GM23338 (cell line): ENCODE measurements at regions not wholly inside any gene's neighbourhood (a gene's known extent, or its start where the extent isn't known, plus 50 kb on each side); places are given as distances from the start of the nearest gene placed in this dataset.
A peak's percentile ranks its signal among the peaks of the same experiment; 100 is the strongest.

Experiments used
- ATAC-seq: fragments of 200-7000 bp; cut with Tn5 transposase; 3 replicates; pipeline ENCODE4 v1.9.1; 2020
- DNase-seq: peaks from one replicate; pipeline ENCODE4 v3.0.0-alpha.2; 2015; ENCODE audit warnings: low spot score
- H2AFZ ChIP-seq: fragments of 200-600 bp; sonication (generic); 2 replicates; pipeline ENCODE4 v1.8.0; 2016; ENCODE audit warnings: antibody characterized with exemption, mild to moderate bottlenecking, moderate library complexity
- H3F3A ChIP-seq: fragments of 200-600 bp; sonication (generic); replicated peaks from 2 replicates; pipeline ENCODE4 v1.8.0; 2017; ENCODE audit warnings: antibody characterized with exemption, mixed run types, low read depth
- H3K27ac ChIP-seq: fragments of 200-600 bp; sonication (generic); 2 replicates; pipeline ENCODE4 v1.6.1; 2016; ENCODE audit warnings: low read depth
- H3K27me3 ChIP-seq: fragments of 200-600 bp; sonication (generic); 2 replicates; pipeline ENCODE4 v1.8.0; 2016; ENCODE audit warnings: mild to moderate bottlenecking, mixed run types, moderate library complexity; ENCODE audit not compliant: insufficient read depth
- H3K36me3 ChIP-seq: fragments of 200-600 bp; sonication (generic); 2 replicates; pipeline ENCODE4 v1.8.0; 2016; ENCODE audit warnings: mild to moderate bottlenecking; ENCODE audit not compliant: insufficient read depth
- H3K4me1 ChIP-seq: fragments of 200-600 bp; sonication (generic); 2 replicates; pipeline ENCODE4 v1.8.0; 2016; ENCODE audit warnings: mild to moderate bottlenecking, moderate library complexity; ENCODE audit not compliant: insufficient read depth
- H3K4me2 ChIP-seq: fragments of 200-600 bp; sonication (generic); 2 replicates; pipeline ENCODE4 v1.7.1; 2017; ENCODE audit warnings: mixed run types
- H3K4me3 ChIP-seq: fragments of 200-600 bp; sonication (generic); 2 replicates; pipeline ENCODE4 v1.6.1; 2016; ENCODE audit warnings: mixed run types
- H3K79me2 ChIP-seq: fragments of 200-600 bp; sonication (generic); replicated peaks from 2 replicates; pipeline ENCODE4 v1.8.0; 2017; ENCODE audit warnings: mild to moderate bottlenecking; ENCODE audit not compliant: insufficient read depth
- H3K9me2 ChIP-seq: fragments of 200-600 bp; sonication (generic); 2 replicates; pipeline ENCODE4 v1.8.0; 2017; ENCODE audit not compliant: insufficient read depth
- H4K20me1 ChIP-seq: fragments of 200-600 bp; sonication (generic); replicated peaks from 2 replicates; pipeline ENCODE4 v1.8.0; 2017; ENCODE audit warnings: mild to moderate bottlenecking; ENCODE audit not compliant: insufficient read depth
- H3K27ac Mint-ChIP-seq: 2 replicates; pipeline ENCODE4 v1.8.0; 2020; ENCODE audit warnings: inconsistent platforms, mild to moderate bottlenecking, moderate library complexity, mixed read lengths
- H3K27me3 Mint-ChIP-seq: 3 replicates; pipeline ENCODE4 v1.8.0; 2022; ENCODE audit warnings: low read depth, mild to moderate bottlenecking, moderate library complexity, mixed read lengths, inconsistent platforms; ENCODE audit not compliant: insufficient read depth, poor library complexity
- H3K36me3 Mint-ChIP-seq: 3 replicates; pipeline ENCODE4 v1.8.0; 2021; ENCODE audit warnings: low read depth, mild to moderate bottlenecking, inconsistent platforms, moderate library complexity, mixed read lengths
- H3K4me1 Mint-ChIP-seq: 3 replicates; pipeline ENCODE4 v1.8.0; 2020; ENCODE audit warnings: mild to moderate bottlenecking, inconsistent platforms, mixed read lengths
- H3K4me3 Mint-ChIP-seq: 3 replicates; pipeline ENCODE4 v1.8.0; 2021; ENCODE audit warnings: moderate library complexity, mild to moderate bottlenecking, inconsistent platforms, mixed read lengths
- H3K9me3 Mint-ChIP-seq: 3 replicates; pipeline ENCODE4 v1.8.0; 2020; ENCODE audit warnings: moderate library complexity, mild to moderate bottlenecking, inconsistent platforms, mixed read lengths
- CREB1 ChIP-seq: fragments of 250-450 bp; sonication (Bioruptor Pico); IDR thresholded peaks from 2 replicates; pipeline ENCODE4 v1.5.0; 2020; ENCODE audit warnings: low read depth, mild to moderate bottlenecking, moderate library complexity
- EZH2 ChIP-seq: fragments of 200-600 bp; sonication (generic); IDR thresholded peaks from one replicate; pipeline ENCODE4 v1.8.0; 2017; ENCODE audit warnings: antibody characterized with exemption, mild to moderate bottlenecking, low read depth; ENCODE audit not compliant: unreplicated experiment
- EZH2phosphoT487 ChIP-seq: fragments of 200-600 bp; sonication (generic); IDR thresholded peaks from one replicate; pipeline ENCODE4 v1.8.1; 2018; ENCODE audit warnings: antibody characterized with exemption; ENCODE audit not compliant: unreplicated experiment
- JUNB ChIP-seq: IDR thresholded peaks from one replicate; pipeline ENCODE4 v1.6.1; 2016; ENCODE audit warnings: antibody characterized with exemption; ENCODE audit not compliant: unreplicated experiment
- NANOG ChIP-seq: IDR thresholded peaks from 2 replicates; pipeline ENCODE4 v1.6.1; 2016; ENCODE audit warnings: antibody characterized with exemption, borderline replicate concordance
- POLR2AphosphoS5 ChIP-seq: IDR thresholded peaks from 2 replicates; pipeline ENCODE4 v1.6.1; 2016; ENCODE audit warnings: antibody characterized with exemption, low read depth
- STAT1 ChIP-seq: IDR thresholded peaks from one replicate; pipeline ENCODE4 v1.6.1; 2016; ENCODE audit warnings: antibody characterized with exemption; ENCODE audit not compliant: unreplicated experiment
- TF ChIP-seq, protein P1 (sequence below), 2 experiments: fragments of 200-600 bp in 1 of 2; sonication (generic) in 1 of 2; conservative IDR thresholded peaks; 2 replicates each; pipeline versions ENCODE4 v1.5.1 to v1.6.1; 2016 to 2017; ENCODE audit warnings: antibody characterized with exemption in 2 of 2, low read depth in 2 of 2, mild to moderate bottlenecking in 2 of 2, moderate library complexity in 1 of 2
- TF ChIP-seq, protein P2 (sequence below): IDR thresholded peaks from 2 replicates; pipeline ENCODE4 v1.6.1; 2016; ENCODE audit warnings: antibody characterized with exemption
- TF ChIP-seq, protein P3 (sequence below): fragments of 250-450 bp; sonication (Bioruptor Pico); IDR thresholded peaks from 2 replicates; pipeline ENCODE4 v1.5.0; 2020; ENCODE audit warnings: mild to moderate bottlenecking, moderate library complexity

DNA sequence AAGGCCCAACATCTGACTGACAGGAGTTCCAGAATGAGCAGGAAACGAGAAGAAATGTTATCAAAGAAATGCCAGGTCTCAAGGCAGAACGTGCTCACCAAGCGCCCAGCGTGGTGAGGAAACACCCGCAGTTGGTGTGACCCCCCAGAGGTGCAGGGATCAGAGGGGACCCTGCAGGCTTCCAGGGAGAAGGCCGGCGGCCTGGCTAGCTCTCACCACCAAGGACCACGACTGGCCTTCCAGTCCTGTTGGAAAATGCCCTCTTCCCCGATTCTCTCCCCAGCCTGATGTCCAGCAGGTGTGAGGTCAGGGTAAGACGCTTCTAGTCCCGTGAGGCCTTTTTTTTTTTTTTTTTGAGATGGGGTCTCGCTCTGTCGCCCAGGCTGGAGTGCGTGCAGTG is 189.1 kb downstream of the IGLL1 start:
- Histone ChIP-seq H3K27ac (no peak overlapping the region), H3F3A (no peaks in the 10 kb centered on the region), H3K27me3 (no peaks in the 10 kb centered on the region), H4K20me1 (no peaks in the 10 kb centered on the region), H2AFZ (no peak overlapping the region), H3K9me2 (no peaks in the 10 kb centered on the region), H3K79me2 (no peaks in the 10 kb centered on the region), H3K36me3 (no peaks in the 10 kb centered on the region), H3K4me1 (no peaks in the 10 kb centered on the region), H3K4me3 (no peak overlapping the region), H3K4me2 (no peak overlapping the region)
- Mint-ChIP-seq H3K4me1 (no peaks in the 10 kb centered on the region), H3K27ac (no peak overlapping the region), H3K27me3 (peaks cover 17% of the 10 kb centered on the region), H3K4me3 (no peak overlapping the region), H3K9me3 (no peaks in the 10 kb centered on the region), H3K36me3 (no peaks in the 10 kb centered on the region)
- ATAC-seq (no peak), DNase-seq (no peak)
- TF ChIP-seq NANOG (no peak), EZH2phosphoT487 (no peak), EZH2 (no peak), JUNB (no peak), POLR2AphosphoS5 (no peak)

DNA sequence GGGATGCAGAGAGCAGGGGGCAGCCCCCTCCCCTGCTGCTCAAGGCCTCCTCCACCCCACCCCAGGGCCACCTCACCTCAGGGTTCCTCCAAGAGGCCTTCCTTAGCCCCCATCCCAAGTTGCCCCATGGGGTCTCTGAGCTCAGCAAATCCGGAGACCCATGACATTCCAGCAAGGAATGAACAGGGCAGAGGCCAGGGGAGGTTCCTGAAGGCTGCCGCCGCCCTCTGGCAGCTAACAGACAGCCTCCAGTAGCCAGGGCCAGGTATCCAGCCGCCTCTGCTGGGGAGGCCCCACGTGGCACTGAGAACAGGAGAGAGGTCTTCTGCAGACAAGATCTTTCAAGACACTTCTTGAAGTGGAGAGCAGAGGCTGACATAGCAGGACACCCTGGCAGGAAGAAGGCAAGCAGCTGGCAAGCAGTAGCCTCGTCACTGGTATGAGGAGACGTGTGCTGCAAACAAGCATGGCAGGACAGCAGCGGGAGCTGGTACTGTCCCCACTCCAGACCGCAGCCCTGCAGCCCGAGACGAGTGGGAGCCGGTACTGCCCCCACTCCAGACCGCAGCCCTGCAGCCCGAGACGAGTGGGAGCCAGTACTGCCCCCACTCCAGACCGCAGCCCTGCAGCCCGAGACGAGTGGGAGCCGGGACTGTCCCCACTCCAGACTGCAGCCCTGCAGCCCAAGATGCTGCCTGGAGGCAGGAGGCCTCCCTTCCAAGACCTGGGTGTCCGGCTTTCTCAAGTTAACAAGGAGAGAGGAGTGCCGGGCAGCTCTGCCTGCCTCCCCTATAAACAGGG is 190.6 kb downstream of the IGLL1 start:
- Mint-ChIP-seq H3K27me3 (peaks cover 18% of the 10 kb centered on the region), H3K27ac (no peak overlapping the region), H3K9me3 (no peaks in the 10 kb centered on the region), H3K36me3 (no peaks in the 10 kb centered on the region), H3K4me3 (no peak overlapping the region), H3K4me1 (no peaks in the 10 kb centered on the region)
- no peaks in the 10 kb centered on the region for H3K4me1 ChIP-seq
- no peak overlapping the region for H2AFZ ChIP-seq
- H3K27me3 ChIP-seq = no peaks in the 10 kb centered on the region
- no peak overlapping the region for H3K4me3 ChIP-seq
- H3F3A ChIP-seq = no peaks in the 10 kb centered on the region
- no peak overlapping the region for H3K4me2 ChIP-seq
- no peaks in the 10 kb centered on the region for H3K9me2 ChIP-seq
- peak; percentile 20 for ATAC-seq
- no peaks in the 10 kb centered on the region for H4K20me1 ChIP-seq
- peak; percentile 25 for DNase-seq
- H3K36me3 ChIP-seq = no peaks in the 10 kb centered on the region
- no peaks in the 10 kb centered on the region for H3K79me2 ChIP-seq
- no peak overlapping the region for H3K27ac ChIP-seq
- TF ChIP-seq EZH2phosphoT487 (no peak), JUNB (no peak), NANOG (no peak), POLR2AphosphoS5 (no peak), EZH2 (no peak), STAT1 (no peak), CREB1 (CRISPR knock-in tag) (no peak)
- TF ChIP-seq, protein P1, sequence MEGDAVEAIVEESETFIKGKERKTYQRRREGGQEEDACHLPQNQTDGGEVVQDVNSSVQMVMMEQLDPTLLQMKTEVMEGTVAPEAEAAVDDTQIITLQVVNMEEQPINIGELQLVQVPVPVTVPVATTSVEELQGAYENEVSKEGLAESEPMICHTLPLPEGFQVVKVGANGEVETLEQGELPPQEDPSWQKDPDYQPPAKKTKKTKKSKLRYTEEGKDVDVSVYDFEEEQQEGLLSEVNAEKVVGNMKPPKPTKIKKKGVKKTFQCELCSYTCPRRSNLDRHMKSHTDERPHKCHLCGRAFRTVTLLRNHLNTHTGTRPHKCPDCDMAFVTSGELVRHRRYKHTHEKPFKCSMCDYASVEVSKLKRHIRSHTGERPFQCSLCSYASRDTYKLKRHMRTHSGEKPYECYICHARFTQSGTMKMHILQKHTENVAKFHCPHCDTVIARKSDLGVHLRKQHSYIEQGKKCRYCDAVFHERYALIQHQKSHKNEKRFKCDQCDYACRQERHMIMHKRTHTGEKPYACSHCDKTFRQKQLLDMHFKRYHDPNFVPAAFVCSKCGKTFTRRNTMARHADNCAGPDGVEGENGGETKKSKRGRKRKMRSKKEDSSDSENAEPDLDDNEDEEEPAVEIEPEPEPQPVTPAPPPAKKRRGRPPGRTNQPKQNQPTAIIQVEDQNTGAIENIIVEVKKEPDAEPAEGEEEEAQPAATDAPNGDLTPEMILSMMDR (conservative IDR thresholded peaks at IDR 0.05; ENCODE audit: low read depth in 2 of 2) = no peak
- TF ChIP-seq, protein P2, sequence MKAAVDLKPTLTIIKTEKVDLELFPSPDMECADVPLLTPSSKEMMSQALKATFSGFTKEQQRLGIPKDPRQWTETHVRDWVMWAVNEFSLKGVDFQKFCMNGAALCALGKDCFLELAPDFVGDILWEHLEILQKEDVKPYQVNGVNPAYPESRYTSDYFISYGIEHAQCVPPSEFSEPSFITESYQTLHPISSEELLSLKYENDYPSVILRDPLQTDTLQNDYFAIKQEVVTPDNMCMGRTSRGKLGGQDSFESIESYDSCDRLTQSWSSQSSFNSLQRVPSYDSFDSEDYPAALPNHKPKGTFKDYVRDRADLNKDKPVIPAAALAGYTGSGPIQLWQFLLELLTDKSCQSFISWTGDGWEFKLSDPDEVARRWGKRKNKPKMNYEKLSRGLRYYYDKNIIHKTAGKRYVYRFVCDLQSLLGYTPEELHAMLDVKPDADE = no peak
- TF ChIP-seq, protein P3, sequence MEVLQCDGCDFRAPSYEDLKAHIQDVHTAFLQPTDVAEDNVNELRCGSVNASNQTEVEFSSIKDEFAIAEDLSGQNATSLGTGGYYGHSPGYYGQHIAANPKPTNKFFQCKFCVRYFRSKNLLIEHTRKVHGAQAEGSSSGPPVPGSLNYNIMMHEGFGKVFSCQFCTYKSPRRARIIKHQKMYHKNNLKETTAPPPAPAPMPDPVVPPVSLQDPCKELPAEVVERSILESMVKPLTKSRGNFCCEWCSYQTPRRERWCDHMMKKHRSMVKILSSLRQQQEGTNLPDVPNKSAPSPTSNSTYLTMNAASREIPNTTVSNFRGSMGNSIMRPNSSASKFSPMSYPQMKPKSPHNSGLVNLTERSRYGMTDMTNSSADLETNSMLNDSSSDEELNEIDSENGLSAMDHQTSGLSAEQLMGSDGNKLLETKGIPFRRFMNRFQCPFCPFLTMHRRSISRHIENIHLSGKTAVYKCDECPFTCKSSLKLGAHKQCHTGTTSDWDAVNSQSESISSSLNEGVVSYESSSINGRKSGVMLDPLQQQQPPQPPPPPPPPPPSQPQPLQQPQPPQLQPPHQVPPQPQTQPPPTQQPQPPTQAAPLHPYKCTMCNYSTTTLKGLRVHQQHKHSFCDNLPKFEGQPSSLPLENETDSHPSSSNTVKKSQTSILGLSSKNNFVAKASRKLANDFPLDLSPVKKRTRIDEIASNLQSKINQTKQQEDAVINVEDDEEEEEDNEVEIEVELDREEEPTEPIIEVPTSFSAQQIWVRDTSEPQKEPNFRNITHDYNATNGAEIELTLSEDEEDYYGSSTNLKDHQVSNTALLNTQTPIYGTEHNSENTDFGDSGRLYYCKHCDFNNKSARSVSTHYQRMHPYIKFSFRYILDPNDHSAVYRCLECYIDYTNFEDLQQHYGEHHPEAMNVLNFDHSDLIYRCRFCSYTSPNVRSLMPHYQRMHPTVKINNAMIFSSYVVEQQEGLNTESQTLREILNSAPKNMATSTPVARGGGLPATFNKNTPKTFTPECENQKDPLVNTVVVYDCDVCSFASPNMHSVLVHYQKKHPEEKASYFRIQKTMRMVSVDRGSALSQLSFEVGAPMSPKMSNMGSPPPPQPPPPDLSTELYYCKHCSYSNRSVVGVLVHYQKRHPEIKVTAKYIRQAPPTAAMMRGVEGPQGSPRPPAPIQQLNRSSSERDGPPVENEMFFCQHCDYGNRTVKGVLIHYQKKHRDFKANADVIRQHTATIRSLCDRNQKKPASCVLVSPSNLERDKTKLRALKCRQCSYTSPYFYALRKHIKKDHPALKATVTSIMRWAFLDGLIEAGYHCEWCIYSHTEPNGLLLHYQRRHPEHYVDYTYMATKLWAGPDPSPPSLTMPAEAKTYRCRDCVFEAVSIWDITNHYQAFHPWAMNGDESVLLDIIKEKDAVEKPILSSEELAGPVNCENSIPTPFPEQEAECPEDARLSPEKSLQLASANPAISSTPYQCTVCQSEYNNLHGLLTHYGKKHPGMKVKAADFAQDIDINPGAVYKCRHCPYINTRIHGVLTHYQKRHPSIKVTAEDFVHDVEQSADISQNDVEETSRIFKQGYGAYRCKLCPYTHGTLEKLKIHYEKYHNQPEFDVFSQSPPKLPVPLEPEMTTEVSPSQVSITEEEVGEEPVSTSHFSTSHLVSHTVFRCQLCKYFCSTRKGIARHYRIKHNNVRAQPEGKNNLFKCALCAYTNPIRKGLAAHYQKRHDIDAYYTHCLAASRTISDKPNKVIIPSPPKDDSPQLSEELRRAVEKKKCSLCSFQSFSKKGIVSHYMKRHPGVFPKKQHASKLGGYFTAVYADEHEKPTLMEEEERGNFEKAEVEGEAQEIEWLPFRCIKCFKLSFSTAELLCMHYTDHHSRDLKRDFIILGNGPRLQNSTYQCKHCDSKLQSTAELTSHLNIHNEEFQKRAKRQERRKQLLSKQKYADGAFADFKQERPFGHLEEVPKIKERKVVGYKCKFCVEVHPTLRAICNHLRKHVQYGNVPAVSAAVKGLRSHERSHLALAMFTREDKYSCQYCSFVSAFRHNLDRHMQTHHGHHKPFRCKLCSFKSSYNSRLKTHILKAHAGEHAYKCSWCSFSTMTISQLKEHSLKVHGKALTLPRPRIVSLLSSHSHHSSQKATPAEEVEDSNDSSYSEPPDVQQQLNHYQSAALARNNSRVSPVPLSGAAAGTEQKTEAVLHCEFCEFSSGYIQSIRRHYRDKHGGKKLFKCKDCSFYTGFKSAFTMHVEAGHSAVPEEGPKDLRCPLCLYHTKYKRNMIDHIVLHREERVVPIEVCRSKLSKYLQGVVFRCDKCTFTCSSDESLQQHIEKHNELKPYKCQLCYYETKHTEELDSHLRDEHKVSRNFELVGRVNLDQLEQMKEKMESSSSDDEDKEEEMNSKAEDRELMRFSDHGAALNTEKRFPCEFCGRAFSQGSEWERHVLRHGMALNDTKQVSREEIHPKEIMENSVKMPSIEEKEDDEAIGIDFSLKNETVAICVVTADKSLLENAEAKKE (CRISPR knock-in tag) = no peak
